ENCODE measurements at regions not wholly inside any gene's neighbourhood (a gene's known extent, or its start where the extent isn't known, plus 50 kb on each side); places are given as distances from the start of the nearest gene placed in this dataset.

DNA sequence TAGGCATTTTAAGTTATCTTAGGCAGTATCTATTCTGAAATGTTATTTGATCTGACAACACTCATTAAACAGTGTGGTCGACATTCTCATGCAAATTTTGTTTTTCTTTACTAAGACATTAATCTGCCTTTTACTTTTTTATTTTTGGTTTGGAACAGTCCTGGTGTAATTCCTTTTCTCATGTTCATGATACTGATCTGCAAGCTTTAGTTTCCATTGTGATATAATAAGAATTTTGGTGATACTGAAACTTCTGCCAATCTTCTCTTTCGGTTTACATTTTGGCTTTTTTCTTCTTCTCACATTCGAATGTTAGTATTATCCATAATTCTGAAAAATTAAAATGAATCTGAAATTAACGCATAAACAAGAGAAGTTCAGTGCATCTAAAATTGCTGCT lies 281.9 kb upstream of the MTPN start:
- Mint-ChIP-seq H3K4me1 (ENCODE audit: low read depth) (no peaks in the 10 kb centered on the region), H3K36me3 (ENCODE audit: low read depth) (no peaks in the 10 kb centered on the region; the same call in 1 of the 2 replicates), H3K4me3 (no peak overlapping the region), H3K27me3 (ENCODE audit: insufficient read depth) (no peaks in the 10 kb centered on the region), H3K27ac (no peak overlapping the region), H3K9me3 (peaks cover 33% of the 10 kb centered on the region)
- no peak for DNase-seq
- TF ChIP-seq, protein P1, sequence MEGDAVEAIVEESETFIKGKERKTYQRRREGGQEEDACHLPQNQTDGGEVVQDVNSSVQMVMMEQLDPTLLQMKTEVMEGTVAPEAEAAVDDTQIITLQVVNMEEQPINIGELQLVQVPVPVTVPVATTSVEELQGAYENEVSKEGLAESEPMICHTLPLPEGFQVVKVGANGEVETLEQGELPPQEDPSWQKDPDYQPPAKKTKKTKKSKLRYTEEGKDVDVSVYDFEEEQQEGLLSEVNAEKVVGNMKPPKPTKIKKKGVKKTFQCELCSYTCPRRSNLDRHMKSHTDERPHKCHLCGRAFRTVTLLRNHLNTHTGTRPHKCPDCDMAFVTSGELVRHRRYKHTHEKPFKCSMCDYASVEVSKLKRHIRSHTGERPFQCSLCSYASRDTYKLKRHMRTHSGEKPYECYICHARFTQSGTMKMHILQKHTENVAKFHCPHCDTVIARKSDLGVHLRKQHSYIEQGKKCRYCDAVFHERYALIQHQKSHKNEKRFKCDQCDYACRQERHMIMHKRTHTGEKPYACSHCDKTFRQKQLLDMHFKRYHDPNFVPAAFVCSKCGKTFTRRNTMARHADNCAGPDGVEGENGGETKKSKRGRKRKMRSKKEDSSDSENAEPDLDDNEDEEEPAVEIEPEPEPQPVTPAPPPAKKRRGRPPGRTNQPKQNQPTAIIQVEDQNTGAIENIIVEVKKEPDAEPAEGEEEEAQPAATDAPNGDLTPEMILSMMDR (IDR thresholded peaks at IDR 0.05): no peak

DNA sequence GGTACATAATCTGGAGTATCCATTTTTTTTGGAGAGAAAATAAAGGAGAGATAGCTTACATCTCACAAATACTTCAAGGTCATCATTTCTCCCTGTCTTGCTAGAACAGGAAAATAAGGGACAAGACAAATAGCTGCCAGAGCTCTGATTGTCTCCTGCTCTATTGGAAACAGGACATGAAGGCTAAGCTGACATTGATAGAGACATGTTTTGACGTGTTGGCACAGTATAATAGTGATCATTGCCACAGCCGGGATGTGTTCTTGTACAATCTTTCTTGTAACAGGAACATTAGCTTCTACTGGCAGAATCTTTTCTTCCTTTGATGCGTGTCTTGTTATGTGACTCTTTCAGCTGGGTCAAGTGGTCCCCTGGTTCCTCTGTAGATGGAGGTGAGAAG lies 279.3 kb upstream of the MTPN start:
- Mint-ChIP-seq H3K4me3 (no peak overlapping the region), H3K4me1 (ENCODE audit: low read depth) (no peaks in the 10 kb centered on the region), H3K9me3 (peaks cover 24% of the 10 kb centered on the region), H3K36me3 (ENCODE audit: low read depth) (no peaks in the 10 kb centered on the region), H3K27me3 (ENCODE audit: insufficient read depth) (no peaks in the 10 kb centered on the region; the same call in 1 of the 2 replicates), H3K27ac (no peak overlapping the region)
- DNase-seq: no peak
- TF ChIP-seq, protein P1 (IDR thresholded peaks at IDR 0.05): no peak

DNA sequence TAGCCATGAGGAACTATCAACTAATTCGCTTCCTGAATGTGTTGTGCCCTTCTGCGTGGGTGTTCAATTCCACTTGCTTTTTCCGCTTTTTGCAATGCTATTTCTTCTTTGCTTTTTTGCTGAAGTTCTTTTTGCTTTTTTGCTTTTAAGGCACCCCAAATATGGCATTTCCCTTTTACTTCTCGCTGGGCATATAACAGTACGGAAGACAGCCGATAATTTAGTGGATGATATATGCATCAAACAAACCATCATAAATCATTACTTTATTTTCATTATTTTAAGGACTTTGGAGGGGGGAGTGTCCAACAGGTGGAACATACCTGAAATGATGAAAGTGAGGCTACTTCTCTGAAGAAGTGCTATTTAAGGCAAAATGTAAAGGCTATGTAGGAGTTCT lies 277.0 kb upstream of the MTPN start:
- Mint-ChIP-seq H3K4me3 (no peak overlapping the region), H3K36me3 (ENCODE audit: low read depth) (peaks cover 5% of the 10 kb centered on the region), H3K27ac (no peak overlapping the region), H3K27me3 (ENCODE audit: insufficient read depth) (no peaks in the 10 kb centered on the region; the same call in 1 of the 2 replicates), H3K4me1 (ENCODE audit: low read depth) (no peaks in the 10 kb centered on the region), H3K9me3 (peaks cover 27% of the 10 kb centered on the region)
- DNase-seq: no peak
- TF ChIP-seq, protein P1 (IDR thresholded peaks at IDR 0.05): no peak

DNA sequence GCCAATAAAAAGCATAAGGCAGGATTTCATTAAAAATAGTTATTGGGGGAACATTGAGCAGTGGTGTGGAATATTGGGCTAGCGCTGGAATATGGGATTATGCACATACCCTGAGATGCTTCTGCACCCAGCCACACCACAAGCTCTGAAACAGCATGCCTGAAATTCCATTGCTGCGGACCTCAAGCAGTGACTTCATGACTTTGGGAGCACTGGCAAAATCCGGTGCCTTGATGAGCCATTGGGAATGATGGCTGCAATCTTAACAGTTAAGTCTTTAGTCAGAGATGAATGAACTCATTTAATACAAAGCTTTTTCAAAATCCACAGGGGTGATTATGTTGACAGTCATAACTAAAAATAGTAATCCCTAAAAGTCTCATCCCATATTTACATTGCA lies 274.7 kb upstream of the MTPN start:
- peaks cover 5% of the 10 kb centered on the region for H3K36me3 Mint-ChIP-seq (ENCODE audit: low read depth)
- H3K27me3 Mint-ChIP-seq (ENCODE audit: insufficient read depth): no peaks in the 10 kb centered on the region; the same call in 1 of the 2 replicates
- no peaks in the 10 kb centered on the region for H3K4me1 Mint-ChIP-seq (ENCODE audit: low read depth)
- no peak overlapping the region for H3K4me3 Mint-ChIP-seq
- DNase-seq: no peak
- TF ChIP-seq, protein P1 (IDR thresholded peaks at IDR 0.05): no peak
- no peak overlapping the region for H3K27ac Mint-ChIP-seq
- peaks cover 39% of the 10 kb centered on the region for H3K9me3 Mint-ChIP-seq

DNA sequence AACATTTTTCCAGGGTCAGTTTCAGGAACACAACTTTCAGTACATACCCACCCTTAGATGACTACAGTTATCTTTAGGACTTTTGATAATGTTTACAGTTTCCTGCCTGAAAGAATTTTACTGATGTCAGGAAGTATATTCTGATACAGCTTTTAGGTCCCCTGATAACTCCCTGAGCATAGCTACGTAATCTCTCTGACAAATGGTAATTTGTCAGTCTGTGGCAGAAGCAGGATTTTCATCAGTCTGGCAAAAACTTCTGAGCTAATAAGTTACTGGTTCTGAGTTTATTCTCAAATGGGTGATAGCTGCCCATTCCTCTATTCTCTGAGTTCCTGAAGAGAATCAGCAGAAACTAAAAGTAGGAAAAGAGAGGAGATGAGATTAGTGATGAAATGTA lies 270.1 kb upstream of the MTPN start:
- peaks cover 5% of the 10 kb centered on the region for H3K36me3 Mint-ChIP-seq (ENCODE audit: low read depth)
- no peak overlapping the region for H3K4me3 Mint-ChIP-seq
- H3K27me3 Mint-ChIP-seq (ENCODE audit: insufficient read depth): no peaks in the 10 kb centered on the region
- no peaks in the 10 kb centered on the region for H3K4me1 Mint-ChIP-seq (ENCODE audit: low read depth)
- TF ChIP-seq, protein P1 (IDR thresholded peaks at IDR 0.05): no peak
- no peak for DNase-seq
- H3K9me3 Mint-ChIP-seq: peaks cover 45% of the 10 kb centered on the region
- H3K27ac Mint-ChIP-seq: no peak overlapping the region
